ENCODE measurements at regions not wholly inside any gene's neighbourhood (a gene's known extent, or its start where the extent isn't known, plus 50 kb on each side); places are given as distances from the start of the nearest gene placed in this dataset.

DNA sequence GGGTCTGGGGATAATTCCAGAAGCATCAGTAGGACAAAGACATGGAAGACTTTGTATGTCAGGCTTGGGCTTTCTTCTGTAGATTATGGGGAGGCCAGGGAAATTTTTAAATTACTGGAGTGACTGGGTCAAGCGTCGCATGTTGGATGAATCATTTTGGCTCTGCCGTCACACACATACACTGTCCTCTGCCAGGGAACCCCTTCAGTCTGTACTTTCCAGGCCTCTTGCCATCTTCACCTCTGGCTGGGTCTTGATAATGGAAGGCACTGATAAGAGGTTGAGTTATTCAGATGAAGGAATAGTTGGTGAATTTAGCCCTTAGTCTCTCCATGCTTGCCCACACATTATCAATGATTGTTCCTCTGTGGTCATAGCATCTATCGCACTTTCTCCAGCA lies 895.1 kb upstream of the CELF4 start:
- no peak for TF ChIP-seq POLR2A (IDR thresholded peaks at IDR 0.05)
- TF ChIP-seq, protein P1, sequence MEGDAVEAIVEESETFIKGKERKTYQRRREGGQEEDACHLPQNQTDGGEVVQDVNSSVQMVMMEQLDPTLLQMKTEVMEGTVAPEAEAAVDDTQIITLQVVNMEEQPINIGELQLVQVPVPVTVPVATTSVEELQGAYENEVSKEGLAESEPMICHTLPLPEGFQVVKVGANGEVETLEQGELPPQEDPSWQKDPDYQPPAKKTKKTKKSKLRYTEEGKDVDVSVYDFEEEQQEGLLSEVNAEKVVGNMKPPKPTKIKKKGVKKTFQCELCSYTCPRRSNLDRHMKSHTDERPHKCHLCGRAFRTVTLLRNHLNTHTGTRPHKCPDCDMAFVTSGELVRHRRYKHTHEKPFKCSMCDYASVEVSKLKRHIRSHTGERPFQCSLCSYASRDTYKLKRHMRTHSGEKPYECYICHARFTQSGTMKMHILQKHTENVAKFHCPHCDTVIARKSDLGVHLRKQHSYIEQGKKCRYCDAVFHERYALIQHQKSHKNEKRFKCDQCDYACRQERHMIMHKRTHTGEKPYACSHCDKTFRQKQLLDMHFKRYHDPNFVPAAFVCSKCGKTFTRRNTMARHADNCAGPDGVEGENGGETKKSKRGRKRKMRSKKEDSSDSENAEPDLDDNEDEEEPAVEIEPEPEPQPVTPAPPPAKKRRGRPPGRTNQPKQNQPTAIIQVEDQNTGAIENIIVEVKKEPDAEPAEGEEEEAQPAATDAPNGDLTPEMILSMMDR (IDR thresholded peaks at IDR 0.05) = no peak
